ENCODE measurements at regions not wholly inside any gene's neighbourhood (a gene's known extent, or its start where the extent isn't known, plus 50 kb on each side); places are given as distances from the start of the nearest gene placed in this dataset.

- no peaks in the 10 kb centered on the region for H3K27me3 ChIP-seq (replicated peaks; ENCODE audit: insufficient read depth, low read depth, low read length, poor library complexity)
- no peak overlapping the region for H3K27ac ChIP-seq (ENCODE audit: low read depth, low read length, poor library complexity, severe bottlenecking)
- no TSS peak for BruUV-seq (replicated peaks)
- H3K9me3 ChIP-seq (ENCODE audit: low read depth, low read length, poor library complexity, severe bottlenecking) = peaks cover 27% of the 10 kb centered on the region
- H3K4me3 ChIP-seq (ENCODE audit: low read depth, low read length, poor library complexity, severe bottlenecking) = no peak overlapping the region
- H3K36me3 ChIP-seq (ENCODE audit: insufficient read depth, low read length, poor library complexity, severe bottlenecking) = no peaks in the 10 kb centered on the region
- CTCF ChIA-PET = no interaction called here
- intact Hi-C loops (cut with micrococcal nuclease; ENCODE audit: unreplicated experiment) = no loop called here
- POLR2A ChIA-PET (ENCODE audit: low non-redundant PET) = no interaction called here
- no peaks in the 10 kb centered on the region for H3K4me1 ChIP-seq (ENCODE audit: insufficient read depth, low read length, poor library complexity, severe bottlenecking)
- TF ChIP-seq CTCF (conservative IDR thresholded peaks at IDR 0.05; ENCODE audit: low read depth, low read length) (no peak), EZH2 (IDR thresholded peaks at IDR 0.05; ENCODE audit: borderline replicate concordance, low read depth, low read length, poor library complexity, severe bottlenecking) (no peak)
- DNase-seq (ENCODE audit: low spot score) = no peak
Measured at GRCh38 chr18:78244779-78245178, 734.8 kb upstream of the SALL3 start.

GRCh38 chr18:78245451-78245850, 734.2 kb upstream of the SALL3 start:
- ChIA-PET POLR2A (ENCODE audit: low non-redundant PET) (no interaction called here), CTCF (no interaction called here)
- Histone ChIP-seq H3K9me3 (ENCODE audit: low read depth, low read length, poor library complexity, severe bottlenecking) (peaks cover 27% of the 10 kb centered on the region), H3K27me3 (replicated peaks; ENCODE audit: insufficient read depth, low read depth, low read length, poor library complexity) (no peaks in the 10 kb centered on the region), H3K4me3 (ENCODE audit: low read depth, low read length, poor library complexity, severe bottlenecking) (no peak overlapping the region), H3K27ac (ENCODE audit: low read depth, low read length, poor library complexity, severe bottlenecking) (no peak overlapping the region), H3K36me3 (ENCODE audit: insufficient read depth, low read length, poor library complexity, severe bottlenecking) (no peaks in the 10 kb centered on the region), H3K4me1 (ENCODE audit: insufficient read depth, low read length, poor library complexity, severe bottlenecking) (no peaks in the 10 kb centered on the region)
- BruUV-seq (replicated peaks) = no TSS peak
- TF ChIP-seq CTCF (conservative IDR thresholded peaks at IDR 0.05; ENCODE audit: low read depth, low read length) (no peak), EZH2 (IDR thresholded peaks at IDR 0.05; ENCODE audit: borderline replicate concordance, low read depth, low read length, poor library complexity, severe bottlenecking) (no peak)
- intact Hi-C loops (cut with micrococcal nuclease; ENCODE audit: unreplicated experiment) = no loop called here
- DNase-seq (ENCODE audit: low spot score) = no peak

GRCh38 chr18:78246050-78246449, 733.6 kb upstream of the SALL3 start:
- intact Hi-C loops (cut with micrococcal nuclease; ENCODE audit: unreplicated experiment) = no loop called here
- H3K27ac ChIP-seq (ENCODE audit: low read depth, low read length, poor library complexity, severe bottlenecking) = no peak overlapping the region
- H3K9me3 ChIP-seq (ENCODE audit: low read depth, low read length, poor library complexity, severe bottlenecking) = peaks cover 31% of the 10 kb centered on the region
- H3K4me3 ChIP-seq (ENCODE audit: low read depth, low read length, poor library complexity, severe bottlenecking) = no peak overlapping the region
- H3K4me1 ChIP-seq (ENCODE audit: insufficient read depth, low read length, poor library complexity, severe bottlenecking) = no peaks in the 10 kb centered on the region
- BruUV-seq (replicated peaks) = no TSS peak
- DNase-seq (ENCODE audit: low spot score) = no peak
- no peaks in the 10 kb centered on the region for H3K27me3 ChIP-seq (replicated peaks; ENCODE audit: insufficient read depth, low read depth, low read length, poor library complexity)
- CTCF ChIA-PET = no interaction called here
- POLR2A ChIA-PET (ENCODE audit: low non-redundant PET) = no interaction called here
- H3K36me3 ChIP-seq (ENCODE audit: insufficient read depth, low read length, poor library complexity, severe bottlenecking) = no peaks in the 10 kb centered on the region
- TF ChIP-seq CTCF (conservative IDR thresholded peaks at IDR 0.05; ENCODE audit: low read depth, low read length) (no peak), EZH2 (IDR thresholded peaks at IDR 0.05; ENCODE audit: borderline replicate concordance, low read depth, low read length, poor library complexity, severe bottlenecking) (no peak)
